ENCODE measurements at regions not wholly inside any gene's neighbourhood (a gene's known extent, or its start where the extent isn't known, plus 50 kb on each side); places are given as distances from the start of the nearest gene placed in this dataset.

DNA sequence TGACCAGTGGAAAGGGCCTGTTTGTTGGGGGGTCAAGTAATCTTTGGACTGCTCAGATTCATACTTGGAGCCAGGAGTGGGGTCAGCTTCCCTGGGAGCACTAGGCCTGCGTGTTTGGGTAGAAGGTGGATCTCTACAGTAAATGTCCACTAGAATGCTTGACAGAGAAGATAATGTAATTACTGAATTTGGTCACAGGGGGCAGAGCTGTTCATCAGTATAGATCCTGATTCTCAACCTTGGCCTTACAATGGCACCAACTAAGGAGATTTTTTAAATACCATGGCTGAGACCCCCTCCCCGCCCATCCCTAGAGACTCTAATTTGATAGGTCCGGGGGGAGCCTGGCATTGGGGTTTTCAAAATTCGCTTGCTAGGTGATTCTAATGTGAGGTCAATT, 217.5 kb upstream of the PLXNA2 start:
- no peaks in the 10 kb centered on the region for H3K4me1 ChIP-seq (ENCODE audit: control insufficient read depth, insufficient read depth, low read length)
- DNase-seq (ENCODE audit: low read depth, low spot score): peak; percentile 29
- H3K27ac ChIP-seq (ENCODE audit: low read length): no peak overlapping the region
- H3K27me3 ChIP-seq (ENCODE audit: control insufficient read depth, insufficient read depth, low read length): no peaks in the 10 kb centered on the region
- no CpG with 5 or more reads among the region's 4 CpGs for WGBS (ENCODE audit: insufficient coverage, insufficient read length)
- no peaks in the 10 kb centered on the region for H3K36me3 ChIP-seq (ENCODE audit: control insufficient read depth, insufficient read depth, low read length)
- no peak overlapping the region for H3K4me3 ChIP-seq (ENCODE audit: low read length)
- no peaks in the 10 kb centered on the region for H3K9me3 ChIP-seq (ENCODE audit: control insufficient read depth, insufficient read depth, low read length)

GRCh38 chr1:208462761-208463160, 218.6 kb upstream of the PLXNA2 start:
- no peaks in the 10 kb centered on the region for H3K9me3 ChIP-seq (ENCODE audit: control insufficient read depth, insufficient read depth, low read length)
- H3K4me1 ChIP-seq (ENCODE audit: control insufficient read depth, insufficient read depth, low read length): no peaks in the 10 kb centered on the region
- H3K27ac ChIP-seq (ENCODE audit: low read length): no peak overlapping the region
- WGBS (ENCODE audit: insufficient coverage, insufficient read length): no CpG with 5 or more reads among the region's 6 CpGs
- H3K36me3 ChIP-seq (ENCODE audit: control insufficient read depth, insufficient read depth, low read length): no peaks in the 10 kb centered on the region
- DNase-seq (ENCODE audit: low read depth, low spot score): no peak
- H3K27me3 ChIP-seq (ENCODE audit: control insufficient read depth, insufficient read depth, low read length): no peaks in the 10 kb centered on the region
- no peak overlapping the region for H3K4me3 ChIP-seq (ENCODE audit: low read length)

DNA sequence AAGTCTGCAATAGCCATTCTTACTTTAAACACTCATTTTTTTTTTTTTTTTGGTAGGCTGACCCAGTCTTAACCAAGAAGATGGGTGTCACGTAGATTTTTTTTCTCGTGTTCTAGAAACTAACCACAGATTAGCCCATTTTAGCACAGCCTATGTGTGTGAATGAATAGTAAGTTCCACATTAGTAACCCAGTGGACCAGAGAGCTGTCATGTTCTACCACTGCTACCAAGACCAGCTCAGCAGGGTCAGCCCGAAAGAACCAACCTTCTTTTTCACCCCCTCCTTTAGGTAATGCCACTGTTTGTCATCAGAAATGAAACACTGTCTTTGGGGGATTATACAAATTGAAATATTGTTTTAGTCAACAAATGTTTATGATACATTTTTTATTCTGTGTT, 221.1 kb upstream of the PLXNA2 start:
- Histone ChIP-seq H3K27ac (ENCODE audit: low read length) (no peak overlapping the region), H3K4me1 (ENCODE audit: control insufficient read depth, insufficient read depth, low read length) (no peaks in the 10 kb centered on the region), H3K9me3 (ENCODE audit: control insufficient read depth, insufficient read depth, low read length) (no peaks in the 10 kb centered on the region), H3K27me3 (ENCODE audit: control insufficient read depth, insufficient read depth, low read length) (no peaks in the 10 kb centered on the region), H3K36me3 (ENCODE audit: control insufficient read depth, insufficient read depth, low read length) (no peaks in the 10 kb centered on the region), H3K4me3 (ENCODE audit: low read length) (no peak overlapping the region)
- WGBS (ENCODE audit: insufficient coverage, insufficient read length): no CpG with 5 or more reads among the region's 3 CpGs
- no peak for DNase-seq (ENCODE audit: low read depth, low spot score)

GRCh38 chr1:208465786-208466590, 221.8 kb upstream of the PLXNA2 start:
- Histone ChIP-seq H3K4me1 (ENCODE audit: control insufficient read depth, insufficient read depth, low read length) (no peaks in the 10 kb centered on the region), H3K27me3 (ENCODE audit: control insufficient read depth, insufficient read depth, low read length) (no peaks in the 10 kb centered on the region), H3K9me3 (ENCODE audit: control insufficient read depth, insufficient read depth, low read length) (no peaks in the 10 kb centered on the region), H3K4me3 (ENCODE audit: low read length) (no peak overlapping the region), H3K36me3 (ENCODE audit: control insufficient read depth, insufficient read depth, low read length) (no peaks in the 10 kb centered on the region), H3K27ac (ENCODE audit: low read length) (no peak overlapping the region)
- WGBS (ENCODE audit: insufficient coverage, insufficient read length): no CpG with 5 or more reads among the region's 4 CpGs
- DNase-seq (ENCODE audit: low read depth, low spot score): no peak

DNA sequence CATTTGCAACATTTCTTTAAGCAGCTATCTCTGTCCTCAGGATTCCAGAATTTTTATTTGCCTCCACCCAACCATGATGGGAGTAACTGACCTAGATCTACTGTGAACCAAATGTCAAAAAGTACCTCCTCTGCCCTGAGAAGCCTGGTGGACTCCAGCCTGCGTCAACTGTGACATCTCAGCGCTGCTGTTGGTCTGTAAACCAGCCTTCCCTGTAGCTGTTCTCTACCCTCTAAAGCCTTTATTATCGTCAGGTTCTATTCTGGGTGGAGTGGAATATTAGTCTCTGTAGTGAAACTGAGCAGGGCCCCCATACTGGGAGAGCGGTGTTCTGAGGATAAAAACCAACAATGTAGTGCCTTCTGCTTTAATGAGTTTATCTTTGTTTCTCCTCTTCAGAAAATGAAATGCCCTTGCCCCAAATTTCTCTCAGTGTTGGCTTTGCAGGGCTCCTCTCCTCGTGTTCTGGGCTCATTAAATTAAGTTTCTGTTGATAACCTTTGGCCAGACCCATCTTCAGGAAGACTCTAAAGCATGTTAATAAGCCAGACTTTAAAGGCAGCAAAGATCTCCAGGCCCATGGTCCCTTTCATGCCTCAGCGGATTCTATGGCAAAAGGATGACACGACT, 223.1 kb upstream of the PLXNA2 start:
- H3K4me3 ChIP-seq (ENCODE audit: low read length): no peak overlapping the region
- no peaks in the 10 kb centered on the region for H3K9me3 ChIP-seq (ENCODE audit: control insufficient read depth, insufficient read depth, low read length)
- H3K36me3 ChIP-seq (ENCODE audit: control insufficient read depth, insufficient read depth, low read length): no peaks in the 10 kb centered on the region
- H3K4me1 ChIP-seq (ENCODE audit: control insufficient read depth, insufficient read depth, low read length): no peaks in the 10 kb centered on the region
- H3K27ac ChIP-seq (ENCODE audit: low read length): no peak overlapping the region
- WGBS (ENCODE audit: insufficient coverage, insufficient read length): no CpG with 5 or more reads among the region's 7 CpGs
- DNase-seq (ENCODE audit: low read depth, low spot score): no peak
- H3K27me3 ChIP-seq (ENCODE audit: control insufficient read depth, insufficient read depth, low read length): no peaks in the 10 kb centered on the region

- no CpG with 5 or more reads among the region's 4 CpGs for WGBS (ENCODE audit: insufficient coverage, insufficient read length)
- peaks cover 4% of the 10 kb centered on the region; the same call in 1 of the 2 replicates for H3K4me1 ChIP-seq (ENCODE audit: control insufficient read depth, insufficient read depth, low read length)
- H3K27me3 ChIP-seq (ENCODE audit: control insufficient read depth, insufficient read depth, low read length): no peaks in the 10 kb centered on the region
- no peak overlapping the region for H3K27ac ChIP-seq (ENCODE audit: low read length)
- no peak overlapping the region for H3K4me3 ChIP-seq (ENCODE audit: low read length)
- no peaks in the 10 kb centered on the region for H3K9me3 ChIP-seq (ENCODE audit: control insufficient read depth, insufficient read depth, low read length)
- no peak for DNase-seq (ENCODE audit: low read depth, low spot score)
- H3K36me3 ChIP-seq (ENCODE audit: control insufficient read depth, insufficient read depth, low read length): no peaks in the 10 kb centered on the region
Observed at GRCh38 chr1:208475449-208475848, 231.3 kb upstream of the PLXNA2 start.

- no peaks in the 10 kb centered on the region for H3K9me3 ChIP-seq (ENCODE audit: control insufficient read depth, insufficient read depth, low read length)
Observed at GRCh38 chr1:208475951-208476845, 232.0 kb upstream of the PLXNA2 start.

DNA sequence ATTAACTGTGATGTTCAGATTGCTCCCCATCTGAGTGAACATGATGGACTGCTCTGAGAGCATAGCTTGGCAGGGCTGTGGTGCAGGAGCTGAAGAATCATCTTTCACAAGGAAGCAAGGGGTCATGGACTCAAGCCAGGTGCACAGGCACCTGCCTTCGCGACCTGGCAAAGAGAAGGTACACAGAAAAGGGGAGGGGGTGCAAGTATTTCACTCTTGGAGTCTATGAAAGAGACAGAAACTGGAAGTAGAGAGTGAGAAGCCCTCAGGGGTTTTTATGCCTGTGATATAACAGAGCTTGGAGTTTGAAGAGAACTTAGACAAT, 232.6 kb upstream of the PLXNA2 start:
- H3K27me3 ChIP-seq (ENCODE audit: control insufficient read depth, insufficient read depth, low read length): no peaks in the 10 kb centered on the region
- peaks cover 4% of the 10 kb centered on the region; the same call in 1 of the 2 replicates for H3K4me1 ChIP-seq (ENCODE audit: control insufficient read depth, insufficient read depth, low read length)
- no peak for DNase-seq (ENCODE audit: low read depth, low spot score)
- no CpG with 5 or more reads among the region's 2 CpGs for WGBS (ENCODE audit: insufficient coverage, insufficient read length)
- H3K36me3 ChIP-seq (ENCODE audit: control insufficient read depth, insufficient read depth, low read length): no peaks in the 10 kb centered on the region
- no peak overlapping the region for H3K4me3 ChIP-seq (ENCODE audit: low read length)
- no peak overlapping the region for H3K27ac ChIP-seq (ENCODE audit: low read length)
- no peaks in the 10 kb centered on the region for H3K9me3 ChIP-seq (ENCODE audit: control insufficient read depth, insufficient read depth, low read length)

More at GRCh38 chr1:208475951-208476845, 232.0 kb upstream of the PLXNA2 start:
- Histone ChIP-seq H3K27me3 (ENCODE audit: control insufficient read depth, insufficient read depth, low read length) (no peaks in the 10 kb centered on the region), H3K27ac (ENCODE audit: low read length) (no peak overlapping the region), H3K36me3 (ENCODE audit: control insufficient read depth, insufficient read depth, low read length) (no peaks in the 10 kb centered on the region), H3K4me3 (ENCODE audit: low read length) (no peak overlapping the region), H3K4me1 (ENCODE audit: control insufficient read depth, insufficient read depth, low read length) (peaks cover 4% of the 10 kb centered on the region; the same call in 1 of the 2 replicates)
- DNase-seq (ENCODE audit: low read depth, low spot score): peak; percentile 29
- no CpG with 5 or more reads among the region's 5 CpGs for WGBS (ENCODE audit: insufficient coverage, insufficient read length)

GRCh38 chr1:208479435-208479834, 235.3 kb upstream of the PLXNA2 start:
- H3K4me1 ChIP-seq (ENCODE audit: control insufficient read depth, insufficient read depth, low read length): peaks cover 4% of the 10 kb centered on the region; the same call in 1 of the 2 replicates
- H3K4me3 ChIP-seq (ENCODE audit: low read length): no peak overlapping the region
- no peaks in the 10 kb centered on the region for H3K36me3 ChIP-seq (ENCODE audit: control insufficient read depth, insufficient read depth, low read length)
- H3K27ac ChIP-seq (ENCODE audit: low read length): no peak overlapping the region
- H3K9me3 ChIP-seq (ENCODE audit: control insufficient read depth, insufficient read depth, low read length): no peaks in the 10 kb centered on the region
- WGBS (ENCODE audit: insufficient coverage, insufficient read length): no CpG with 5 or more reads among the region's 7 CpGs
- H3K27me3 ChIP-seq (ENCODE audit: control insufficient read depth, insufficient read depth, low read length): no peaks in the 10 kb centered on the region
- DNase-seq (ENCODE audit: low read depth, low spot score): no peak

GRCh38 chr1:208485512-208485911, 241.3 kb upstream of the PLXNA2 start:
- no peak overlapping the region for H3K27ac ChIP-seq (ENCODE audit: low read length)
- H3K4me3 ChIP-seq (ENCODE audit: low read length): no peak overlapping the region
- H3K9me3 ChIP-seq (ENCODE audit: control insufficient read depth, insufficient read depth, low read length): no peaks in the 10 kb centered on the region
- H3K27me3 ChIP-seq (ENCODE audit: control insufficient read depth, insufficient read depth, low read length): no peaks in the 10 kb centered on the region
- WGBS (ENCODE audit: insufficient coverage, insufficient read length): no CpG with 5 or more reads among the region's 3 CpGs
- no peaks in the 10 kb centered on the region for H3K36me3 ChIP-seq (ENCODE audit: control insufficient read depth, insufficient read depth, low read length)
- DNase-seq (ENCODE audit: low read depth, low spot score): no peak
- no peaks in the 10 kb centered on the region for H3K4me1 ChIP-seq (ENCODE audit: control insufficient read depth, insufficient read depth, low read length)
